ENCODE measurements at regions not wholly inside any gene's neighbourhood (a gene's known extent, or its start where the extent isn't known, plus 50 kb on each side); places are given as distances from the start of the nearest gene placed in this dataset.

DNA sequence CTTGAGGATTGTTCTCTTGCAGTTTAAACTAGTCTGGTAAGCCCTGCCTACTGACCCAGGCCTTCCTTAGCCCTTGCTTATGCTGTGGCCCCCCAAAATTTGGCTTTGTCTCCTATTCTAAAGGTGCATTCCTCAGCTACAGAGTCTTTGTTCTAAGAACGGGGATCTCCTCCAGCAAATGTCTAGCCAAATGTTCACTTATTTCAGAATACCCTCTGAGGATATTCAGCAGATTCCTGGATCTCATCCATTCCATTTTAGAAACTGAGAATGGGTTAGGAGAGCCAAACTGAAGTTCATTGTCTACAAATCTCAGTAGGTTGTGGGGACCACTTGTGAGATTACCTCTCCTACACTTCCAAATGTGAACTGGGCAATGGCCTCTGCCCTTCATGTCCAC is 164.2 kb upstream of the ARG1 start:
- Histone ChIP-seq H3K18ac (ENCODE audit: low read length) (no peak overlapping the region), H3K27me3 (ENCODE audit: insufficient read depth, low read length, poor library complexity) (no peaks in the 10 kb centered on the region), H2BK5ac (ENCODE audit: low read length) (no peak overlapping the region), H3K56ac (ENCODE audit: low read length) (no peak overlapping the region), H3K23ac (ENCODE audit: low read length) (no peak overlapping the region), H3K4me1 (ENCODE audit: control insufficient read depth, low read depth, low read length) (no peaks in the 10 kb centered on the region), H2BK120ac (ENCODE audit: low read depth, low read length) (no peak overlapping the region), H3K79me2 (ENCODE audit: control insufficient read depth, insufficient read depth, low read length) (no peaks in the 10 kb centered on the region), H2AK5ac (ENCODE audit: low read length) (no peak overlapping the region), H3K4ac (ENCODE audit: low read depth, low read length) (no peak overlapping the region), H4K8ac (ENCODE audit: low read depth, low read length) (no peak overlapping the region), H3K27ac (ENCODE audit: low read depth, low read length) (no peak overlapping the region), H2BK15ac (replicated peaks; ENCODE audit: low read depth) (no peak overlapping the region), H3K4me2 (ENCODE audit: low read length) (no peak overlapping the region), H3K9ac (ENCODE audit: low read length) (no peak overlapping the region), H3K79me1 (ENCODE audit: low read length) (no peaks in the 10 kb centered on the region), H3K4me3 (ENCODE audit: low read length) (no peak overlapping the region), H3K36me3 (ENCODE audit: control insufficient read depth, insufficient read depth, low read length) (no peaks in the 10 kb centered on the region), H4K5ac (ENCODE audit: low read length) (no peak overlapping the region)
- no CpG with 5 or more reads among the region's 1 CpG for whole genome bisulfite sequencing (ENCODE audit: extremely low coverage, insufficient coverage, low lambda C conversion rate)
- no peak for DNase-seq

- no CpG with 5 or more reads among the region's 1 CpG for WGBS (ENCODE audit: extremely low coverage, insufficient coverage, low lambda C conversion rate)
- H3K79me1 ChIP-seq (ENCODE audit: low read length), result no peaks in the 10 kb centered on the region
These were observed 162.2 kb upstream of the ARG1 start for GRCh38 chr6:131410785-131411184.

DNA sequence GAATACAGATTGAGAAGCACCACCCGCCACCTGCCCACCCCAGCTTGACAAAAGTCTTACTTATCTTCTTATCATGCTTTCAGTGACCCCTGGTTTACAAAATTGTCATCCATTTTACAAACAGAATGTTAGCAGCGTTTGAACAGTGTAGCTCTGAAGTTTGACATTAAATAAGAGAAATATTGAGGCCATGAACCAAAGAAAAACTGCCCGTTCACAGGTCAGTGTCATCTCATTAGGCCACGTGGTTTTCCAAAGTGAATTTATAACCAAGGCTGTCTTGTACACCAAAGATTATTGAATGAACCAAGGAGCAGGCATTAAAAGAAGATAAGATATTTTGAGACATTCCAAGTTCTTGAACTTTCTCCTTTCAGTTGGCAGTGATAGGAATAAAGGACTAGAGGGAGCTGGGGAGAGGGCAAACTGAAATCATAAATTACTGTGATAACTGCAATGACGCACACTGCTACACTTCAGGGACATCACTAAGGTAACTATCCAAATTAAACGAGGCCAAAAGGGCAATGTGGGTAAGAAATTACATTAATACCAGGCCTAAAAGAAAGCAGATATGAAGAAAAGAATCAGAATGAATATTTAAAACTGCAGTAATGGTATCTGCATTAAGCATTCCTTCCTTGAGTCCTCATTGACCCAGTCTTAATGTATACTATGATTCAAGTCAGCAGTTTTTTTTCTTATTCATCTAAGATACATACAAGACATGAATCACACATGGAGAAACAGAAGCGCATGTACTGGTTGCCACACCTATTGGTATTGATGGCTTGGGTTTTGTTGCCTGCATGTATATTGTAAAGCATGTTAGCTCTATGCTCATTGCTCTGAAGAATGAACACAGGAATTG is 159.8 kb upstream of the ARG1 start:
- H3K4me2 ChIP-seq (ENCODE audit: low read length), result no peak overlapping the region
- H3K56ac ChIP-seq (ENCODE audit: low read length), result no peak overlapping the region
- DNase-seq, result no peak
- H3K79me2 ChIP-seq (ENCODE audit: control insufficient read depth, insufficient read depth, low read length), result no peaks in the 10 kb centered on the region
- no peak overlapping the region for H3K27ac ChIP-seq (ENCODE audit: low read depth, low read length)
- WGBS (ENCODE audit: extremely low coverage, insufficient coverage, low lambda C conversion rate), result no CpG with 5 or more reads among the region's 7 CpGs
- H3K4me1 ChIP-seq (ENCODE audit: control insufficient read depth, low read depth, low read length), result no peaks in the 10 kb centered on the region
- H3K79me1 ChIP-seq (ENCODE audit: low read length), result no peaks in the 10 kb centered on the region
- H4K5ac ChIP-seq (ENCODE audit: low read length), result no peak overlapping the region
- no peak overlapping the region for H2BK15ac ChIP-seq (replicated peaks; ENCODE audit: low read depth)
- no peak overlapping the region for H2AK5ac ChIP-seq (ENCODE audit: low read length)
- H3K23ac ChIP-seq (ENCODE audit: low read length), result no peak overlapping the region
- H3K27me3 ChIP-seq (ENCODE audit: insufficient read depth, low read length, poor library complexity), result no peaks in the 10 kb centered on the region
- H2BK5ac ChIP-seq (ENCODE audit: low read length), result no peak overlapping the region
- no peak overlapping the region for H3K4ac ChIP-seq (ENCODE audit: low read depth, low read length)
- H3K36me3 ChIP-seq (ENCODE audit: control insufficient read depth, insufficient read depth, low read length), result no peaks in the 10 kb centered on the region
- no peak overlapping the region for H2BK120ac ChIP-seq (ENCODE audit: low read depth, low read length)
- no peak overlapping the region for H3K18ac ChIP-seq (ENCODE audit: low read length)
- H4K8ac ChIP-seq (ENCODE audit: low read depth, low read length), result no peak overlapping the region
- no peak overlapping the region for H3K4me3 ChIP-seq (ENCODE audit: low read length)
- H3K9ac ChIP-seq (ENCODE audit: low read length), result no peak overlapping the region

More at GRCh38 chr6:131410785-131411184, 162.2 kb upstream of the ARG1 start:
- no peak for DNase-seq
- Histone ChIP-seq H3K27me3 (ENCODE audit: insufficient read depth, low read length, poor library complexity) (no peaks in the 10 kb centered on the region), H3K4me1 (ENCODE audit: control insufficient read depth, low read depth, low read length) (no peaks in the 10 kb centered on the region), H2BK120ac (ENCODE audit: low read depth, low read length) (no peak overlapping the region), H3K27ac (ENCODE audit: low read depth, low read length) (no peak overlapping the region), H3K4ac (ENCODE audit: low read depth, low read length) (no peak overlapping the region), H3K79me2 (ENCODE audit: control insufficient read depth, insufficient read depth, low read length) (no peaks in the 10 kb centered on the region), H4K8ac (ENCODE audit: low read depth, low read length) (no peak overlapping the region), H2AK5ac (ENCODE audit: low read length) (no peak overlapping the region), H3K18ac (ENCODE audit: low read length) (no peak overlapping the region), H3K23ac (ENCODE audit: low read length) (no peak overlapping the region), H2BK15ac (replicated peaks; ENCODE audit: low read depth) (no peak overlapping the region), H3K4me3 (ENCODE audit: low read length) (no peak overlapping the region), H3K56ac (ENCODE audit: low read length) (no peak overlapping the region), H3K9ac (ENCODE audit: low read length) (no peak overlapping the region), H2BK5ac (ENCODE audit: low read length) (no peak overlapping the region), H3K4me2 (ENCODE audit: low read length) (no peak overlapping the region), H3K36me3 (ENCODE audit: control insufficient read depth, insufficient read depth, low read length) (no peaks in the 10 kb centered on the region), H4K5ac (ENCODE audit: low read length) (no peak overlapping the region)

GRCh38 chr6:131413831-131414191 is 159.2 kb upstream of the ARG1 start:
- no peak overlapping the region for H2BK5ac ChIP-seq (ENCODE audit: low read length)
- no CpG with 5 or more reads among the region's 2 CpGs for WGBS (ENCODE audit: extremely low coverage, insufficient coverage, low lambda C conversion rate)
- no peak overlapping the region for H3K4me3 ChIP-seq (ENCODE audit: low read length)
- H3K36me3 ChIP-seq (ENCODE audit: control insufficient read depth, insufficient read depth, low read length), result no peaks in the 10 kb centered on the region
- H3K4me1 ChIP-seq (ENCODE audit: control insufficient read depth, low read depth, low read length), result no peaks in the 10 kb centered on the region
- no peak overlapping the region for H2BK15ac ChIP-seq (replicated peaks; ENCODE audit: low read depth)
- H3K23ac ChIP-seq (ENCODE audit: low read length), result no peak overlapping the region
- no peak overlapping the region for H3K9ac ChIP-seq (ENCODE audit: low read length)
- no peak overlapping the region for H4K8ac ChIP-seq (ENCODE audit: low read depth, low read length)
- no peak for DNase-seq
- no peak overlapping the region for H4K5ac ChIP-seq (ENCODE audit: low read length)
- no peak overlapping the region for H2BK120ac ChIP-seq (ENCODE audit: low read depth, low read length)
- H3K27me3 ChIP-seq (ENCODE audit: insufficient read depth, low read length, poor library complexity), result no peaks in the 10 kb centered on the region
- H3K18ac ChIP-seq (ENCODE audit: low read length), result no peak overlapping the region
- no peaks in the 10 kb centered on the region for H3K79me2 ChIP-seq (ENCODE audit: control insufficient read depth, insufficient read depth, low read length)
- H3K4ac ChIP-seq (ENCODE audit: low read depth, low read length), result no peak overlapping the region
- H3K79me1 ChIP-seq (ENCODE audit: low read length), result no peaks in the 10 kb centered on the region
- no peak overlapping the region for H3K56ac ChIP-seq (ENCODE audit: low read length)
- no peak overlapping the region for H2AK5ac ChIP-seq (ENCODE audit: low read length)
- H3K4me2 ChIP-seq (ENCODE audit: low read length), result no peak overlapping the region
- H3K27ac ChIP-seq (ENCODE audit: low read depth, low read length), result no peak overlapping the region

- Histone ChIP-seq H3K4me1 (ENCODE audit: control insufficient read depth, low read depth, low read length) (no peaks in the 10 kb centered on the region), H3K36me3 (ENCODE audit: control insufficient read depth, insufficient read depth, low read length) (no peaks in the 10 kb centered on the region), H2BK15ac (replicated peaks; ENCODE audit: low read depth) (no peak overlapping the region), H3K4me2 (ENCODE audit: low read length) (no peak overlapping the region), H4K5ac (ENCODE audit: low read length) (no peak overlapping the region), H2BK120ac (ENCODE audit: low read depth, low read length) (no peak overlapping the region), H3K4ac (ENCODE audit: low read depth, low read length) (no peak overlapping the region), H4K8ac (ENCODE audit: low read depth, low read length) (no peak overlapping the region), H3K9ac (ENCODE audit: low read length) (no peak overlapping the region), H2AK5ac (ENCODE audit: low read length) (no peak overlapping the region), H3K79me1 (ENCODE audit: low read length) (no peaks in the 10 kb centered on the region), H2BK5ac (ENCODE audit: low read length) (no peak overlapping the region), H3K4me3 (ENCODE audit: low read length) (no peak overlapping the region), H3K18ac (ENCODE audit: low read length) (no peak overlapping the region), H3K23ac (ENCODE audit: low read length) (no peak overlapping the region), H3K27me3 (ENCODE audit: insufficient read depth, low read length, poor library complexity) (no peaks in the 10 kb centered on the region), H3K27ac (ENCODE audit: low read depth, low read length) (no peak overlapping the region), H3K56ac (ENCODE audit: low read length) (no peak overlapping the region), H3K79me2 (ENCODE audit: control insufficient read depth, insufficient read depth, low read length) (no peaks in the 10 kb centered on the region)
- WGBS (ENCODE audit: extremely low coverage, insufficient coverage, low lambda C conversion rate), result no CpG with 5 or more reads among the region's 7 CpGs
- no peak for DNase-seq
These were observed 158.1 kb upstream of the ARG1 start for GRCh38 chr6:131414956-131415355.

- no peaks in the 10 kb centered on the region for H3K27me3 ChIP-seq (ENCODE audit: insufficient read depth, low read length, poor library complexity)
- no peak overlapping the region for H2BK5ac ChIP-seq (ENCODE audit: low read length)
- no peak overlapping the region for H4K5ac ChIP-seq (ENCODE audit: low read length)
- no CpG with 5 or more reads among the region's 5 CpGs for WGBS (ENCODE audit: extremely low coverage, insufficient coverage, low lambda C conversion rate)
- H3K79me2 ChIP-seq (ENCODE audit: control insufficient read depth, insufficient read depth, low read length), result no peaks in the 10 kb centered on the region
- H3K36me3 ChIP-seq (ENCODE audit: control insufficient read depth, insufficient read depth, low read length), result no peaks in the 10 kb centered on the region
- H2BK120ac ChIP-seq (ENCODE audit: low read depth, low read length), result no peak overlapping the region
- H3K4me1 ChIP-seq (ENCODE audit: control insufficient read depth, low read depth, low read length), result no peaks in the 10 kb centered on the region
- no peak overlapping the region for H3K4me2 ChIP-seq (ENCODE audit: low read length)
- H3K9ac ChIP-seq (ENCODE audit: low read length), result no peak overlapping the region
- no peak overlapping the region for H3K18ac ChIP-seq (ENCODE audit: low read length)
- H3K4ac ChIP-seq (ENCODE audit: low read depth, low read length), result no peak overlapping the region
- H2BK15ac ChIP-seq (replicated peaks; ENCODE audit: low read depth), result no peak overlapping the region
- no peak overlapping the region for H3K23ac ChIP-seq (ENCODE audit: low read length)
- H3K56ac ChIP-seq (ENCODE audit: low read length), result no peak overlapping the region
- H3K4me3 ChIP-seq (ENCODE audit: low read length), result no peak overlapping the region
- no peak for DNase-seq
- no peaks in the 10 kb centered on the region for H3K79me1 ChIP-seq (ENCODE audit: low read length)
- H3K27ac ChIP-seq (ENCODE audit: low read depth, low read length), result no peak overlapping the region
- no peak overlapping the region for H4K8ac ChIP-seq (ENCODE audit: low read depth, low read length)
- H2AK5ac ChIP-seq (ENCODE audit: low read length), result no peak overlapping the region
These were observed 154.6 kb upstream of the ARG1 start for GRCh38 chr6:131418441-131418840.
